ENCODE measurements at regions not wholly inside any gene's neighbourhood (a gene's known extent, or its start where the extent isn't known, plus 50 kb on each side); places are given as distances from the start of the nearest gene placed in this dataset.

DNA sequence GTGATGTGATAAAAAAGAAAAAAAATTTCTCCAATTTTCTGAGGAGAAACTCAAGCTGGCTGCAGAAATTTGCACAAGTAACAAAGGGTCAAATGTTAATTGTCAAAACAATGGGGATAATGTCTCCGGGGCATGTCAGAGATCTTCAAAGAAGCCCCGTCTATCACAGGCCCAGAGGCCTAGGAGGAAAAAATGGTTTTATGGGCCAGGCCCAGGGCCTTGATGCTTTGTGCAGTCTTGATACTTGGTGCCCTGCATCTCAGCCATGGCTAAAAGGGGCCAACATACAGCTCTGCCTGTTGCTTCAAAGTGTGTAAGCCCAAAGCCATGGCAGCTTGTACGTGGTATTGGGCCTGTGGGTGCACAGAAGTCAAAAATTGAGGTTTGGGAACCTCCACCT lies 961.0 kb downstream of the FAM133A start (continued):
- TF ChIP-seq, protein P1, sequence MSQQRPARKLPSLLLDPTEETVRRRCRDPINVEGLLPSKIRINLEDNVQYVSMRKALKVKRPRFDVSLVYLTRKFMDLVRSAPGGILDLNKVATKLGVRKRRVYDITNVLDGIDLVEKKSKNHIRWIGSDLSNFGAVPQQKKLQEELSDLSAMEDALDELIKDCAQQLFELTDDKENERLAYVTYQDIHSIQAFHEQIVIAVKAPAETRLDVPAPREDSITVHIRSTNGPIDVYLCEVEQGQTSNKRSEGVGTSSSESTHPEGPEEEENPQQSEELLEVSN (IDR thresholded peaks at IDR 0.05) = no peak
- TF ChIP-seq SP1 (IDR thresholded peaks at IDR 0.05; ENCODE audit: low read depth, low read length) (no peak), RXRA (IDR thresholded peaks at IDR 0.05; ENCODE audit: insufficient read depth, low read depth, low read length) (no peak), TAF1 (IDR thresholded peaks at IDR 0.05; ENCODE audit: low read depth, low read length) (no peak), SUZ12 (IDR thresholded peaks at IDR 0.05; ENCODE audit: low read length) (no peak)
- TF ChIP-seq, protein P2, sequence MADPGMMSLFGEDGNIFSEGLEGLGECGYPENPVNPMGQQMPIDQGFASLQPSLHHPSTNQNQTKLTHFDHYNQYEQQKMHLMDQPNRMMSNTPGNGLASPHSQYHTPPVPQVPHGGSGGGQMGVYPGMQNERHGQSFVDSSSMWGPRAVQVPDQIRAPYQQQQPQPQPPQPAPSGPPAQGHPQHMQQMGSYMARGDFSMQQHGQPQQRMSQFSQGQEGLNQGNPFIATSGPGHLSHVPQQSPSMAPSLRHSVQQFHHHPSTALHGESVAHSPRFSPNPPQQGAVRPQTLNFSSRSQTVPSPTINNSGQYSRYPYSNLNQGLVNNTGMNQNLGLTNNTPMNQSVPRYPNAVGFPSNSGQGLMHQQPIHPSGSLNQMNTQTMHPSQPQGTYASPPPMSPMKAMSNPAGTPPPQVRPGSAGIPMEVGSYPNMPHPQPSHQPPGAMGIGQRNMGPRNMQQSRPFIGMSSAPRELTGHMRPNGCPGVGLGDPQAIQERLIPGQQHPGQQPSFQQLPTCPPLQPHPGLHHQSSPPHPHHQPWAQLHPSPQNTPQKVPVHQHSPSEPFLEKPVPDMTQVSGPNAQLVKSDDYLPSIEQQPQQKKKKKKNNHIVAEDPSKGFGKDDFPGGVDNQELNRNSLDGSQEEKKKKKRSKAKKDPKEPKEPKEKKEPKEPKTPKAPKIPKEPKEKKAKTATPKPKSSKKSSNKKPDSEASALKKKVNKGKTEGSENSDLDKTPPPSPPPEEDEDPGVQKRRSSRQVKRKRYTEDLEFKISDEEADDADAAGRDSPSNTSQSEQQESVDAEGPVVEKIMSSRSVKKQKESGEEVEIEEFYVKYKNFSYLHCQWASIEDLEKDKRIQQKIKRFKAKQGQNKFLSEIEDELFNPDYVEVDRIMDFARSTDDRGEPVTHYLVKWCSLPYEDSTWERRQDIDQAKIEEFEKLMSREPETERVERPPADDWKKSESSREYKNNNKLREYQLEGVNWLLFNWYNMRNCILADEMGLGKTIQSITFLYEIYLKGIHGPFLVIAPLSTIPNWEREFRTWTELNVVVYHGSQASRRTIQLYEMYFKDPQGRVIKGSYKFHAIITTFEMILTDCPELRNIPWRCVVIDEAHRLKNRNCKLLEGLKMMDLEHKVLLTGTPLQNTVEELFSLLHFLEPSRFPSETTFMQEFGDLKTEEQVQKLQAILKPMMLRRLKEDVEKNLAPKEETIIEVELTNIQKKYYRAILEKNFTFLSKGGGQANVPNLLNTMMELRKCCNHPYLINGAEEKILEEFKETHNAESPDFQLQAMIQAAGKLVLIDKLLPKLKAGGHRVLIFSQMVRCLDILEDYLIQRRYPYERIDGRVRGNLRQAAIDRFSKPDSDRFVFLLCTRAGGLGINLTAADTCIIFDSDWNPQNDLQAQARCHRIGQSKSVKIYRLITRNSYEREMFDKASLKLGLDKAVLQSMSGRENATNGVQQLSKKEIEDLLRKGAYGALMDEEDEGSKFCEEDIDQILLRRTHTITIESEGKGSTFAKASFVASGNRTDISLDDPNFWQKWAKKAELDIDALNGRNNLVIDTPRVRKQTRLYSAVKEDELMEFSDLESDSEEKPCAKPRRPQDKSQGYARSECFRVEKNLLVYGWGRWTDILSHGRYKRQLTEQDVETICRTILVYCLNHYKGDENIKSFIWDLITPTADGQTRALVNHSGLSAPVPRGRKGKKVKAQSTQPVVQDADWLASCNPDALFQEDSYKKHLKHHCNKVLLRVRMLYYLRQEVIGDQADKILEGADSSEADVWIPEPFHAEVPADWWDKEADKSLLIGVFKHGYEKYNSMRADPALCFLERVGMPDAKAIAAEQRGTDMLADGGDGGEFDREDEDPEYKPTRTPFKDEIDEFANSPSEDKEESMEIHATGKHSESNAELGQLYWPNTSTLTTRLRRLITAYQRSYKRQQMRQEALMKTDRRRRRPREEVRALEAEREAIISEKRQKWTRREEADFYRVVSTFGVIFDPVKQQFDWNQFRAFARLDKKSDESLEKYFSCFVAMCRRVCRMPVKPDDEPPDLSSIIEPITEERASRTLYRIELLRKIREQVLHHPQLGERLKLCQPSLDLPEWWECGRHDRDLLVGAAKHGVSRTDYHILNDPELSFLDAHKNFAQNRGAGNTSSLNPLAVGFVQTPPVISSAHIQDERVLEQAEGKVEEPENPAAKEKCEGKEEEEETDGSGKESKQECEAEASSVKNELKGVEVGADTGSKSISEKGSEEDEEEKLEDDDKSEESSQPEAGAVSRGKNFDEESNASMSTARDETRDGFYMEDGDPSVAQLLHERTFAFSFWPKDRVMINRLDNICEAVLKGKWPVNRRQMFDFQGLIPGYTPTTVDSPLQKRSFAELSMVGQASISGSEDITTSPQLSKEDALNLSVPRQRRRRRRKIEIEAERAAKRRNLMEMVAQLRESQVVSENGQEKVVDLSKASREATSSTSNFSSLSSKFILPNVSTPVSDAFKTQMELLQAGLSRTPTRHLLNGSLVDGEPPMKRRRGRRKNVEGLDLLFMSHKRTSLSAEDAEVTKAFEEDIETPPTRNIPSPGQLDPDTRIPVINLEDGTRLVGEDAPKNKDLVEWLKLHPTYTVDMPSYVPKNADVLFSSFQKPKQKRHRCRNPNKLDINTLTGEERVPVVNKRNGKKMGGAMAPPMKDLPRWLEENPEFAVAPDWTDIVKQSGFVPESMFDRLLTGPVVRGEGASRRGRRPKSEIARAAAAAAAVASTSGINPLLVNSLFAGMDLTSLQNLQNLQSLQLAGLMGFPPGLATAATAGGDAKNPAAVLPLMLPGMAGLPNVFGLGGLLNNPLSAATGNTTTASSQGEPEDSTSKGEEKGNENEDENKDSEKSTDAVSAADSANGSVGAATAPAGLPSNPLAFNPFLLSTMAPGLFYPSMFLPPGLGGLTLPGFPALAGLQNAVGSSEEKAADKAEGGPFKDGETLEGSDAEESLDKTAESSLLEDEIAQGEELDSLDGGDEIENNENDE (IDR thresholded peaks at IDR 0.05; ENCODE audit: insufficient replicate concordance, low read length) = no peak

Data from H1 (cell line).